ENCODE measurements at regions not wholly inside any gene's neighbourhood (a gene's known extent, or its start where the extent isn't known, plus 50 kb on each side); places are given as distances from the start of the nearest gene placed in this dataset.

GRCh38 chr5:86008704-86009103 lies 609.0 kb upstream of the COX7C start:
- no peak for TF ChIP-seq CTCF (IDR thresholded peaks at IDR 0.05)
- no peak for TF ChIP-seq POLR2A (IDR thresholded peaks at IDR 0.05)
